Stimulated activated CD8-positive, alpha-beta memory T cell treated with anti-CD3 and anti-CD28 coated beads, Interleukin-7, amount 100 ng/mL, for 4 hours (primary cell): ENCODE measurements at regions not wholly inside any gene's neighbourhood (a gene's known extent, or its start where the extent isn't known, plus 50 kb on each side); places are given as distances from the start of the nearest gene placed in this dataset.

Experiments used
- DNase-seq, 2 donors: peaks; one replicate each; pipeline ENCODE4 v3.0.0-alpha.2; 2020; ENCODE audit warnings: low read depth in 2 of 2

GRCh38 chr9:99365233-99365980 lies 143.3 kb downstream of the SEC61B start:
- no peak for DNase-seq

- DNase-seq: no peak
These were observed 144.1 kb downstream of the SEC61B start for GRCh38 chr9:99366183-99366582.

GRCh38 chr9:99366621-99367020 lies 144.5 kb downstream of the SEC61B start:
- no peak for DNase-seq

GRCh38 chr9:99368341-99369326 lies 146.6 kb downstream of the SEC61B start:
- peak in 1 of 2 donors; percentile 3 for DNase-seq

GRCh38 chr9:99369327-99369722 lies 147.2 kb downstream of the SEC61B start:
- DNase-seq: no peak

- no peak for DNase-seq
These were observed 148.3 kb downstream of the SEC61B start for GRCh38 chr9:99370376-99370775.

- no peak for DNase-seq
These were observed 149.3 kb downstream of the SEC61B start for GRCh38 chr9:99371376-99371775.

GRCh38 chr9:99373912-99374311 lies 151.8 kb downstream of the SEC61B start:
- DNase-seq: no peak

- DNase-seq: no peak
These were observed 152.7 kb downstream of the SEC61B start for GRCh38 chr9:99374793-99375192.

GRCh38 chr9:99375481-99375880 lies 153.4 kb downstream of the SEC61B start:
- DNase-seq: no peak

GRCh38 chr9:99377790-99378775 lies 156.0 kb downstream of the SEC61B start:
- no peak for DNase-seq

- DNase-seq: no peak
These were observed 161.5 kb downstream of the SEC61B start for GRCh38 chr9:99383536-99383935.

GRCh38 chr9:99385215-99385614 lies 163.1 kb downstream of the SEC61B start:
- DNase-seq: no peak

- no peak for DNase-seq
These were observed 163.8 kb downstream of the SEC61B start for GRCh38 chr9:99385814-99386279.

- no peak for DNase-seq
These were observed 165.3 kb downstream of the SEC61B start for GRCh38 chr9:99387431-99387830.

GRCh38 chr9:99389087-99390033 lies 167.3 kb downstream of the SEC61B start:
- no peak for DNase-seq

- no peak for DNase-seq
These were observed 170.0 kb downstream of the SEC61B start for GRCh38 chr9:99391937-99392594.

- no peak for DNase-seq
These were observed 170.9 kb downstream of the SEC61B start for GRCh38 chr9:99392986-99393385.

GRCh38 chr9:99393993-99394392 lies 171.9 kb downstream of the SEC61B start:
- no peak for DNase-seq

GRCh38 chr9:99398241-99398640 lies 176.2 kb downstream of the SEC61B start:
- no peak for DNase-seq
